HG03097 (cell line): ENCODE measurements at regions not wholly inside any gene's neighbourhood (a gene's known extent, or its start where the extent isn't known, plus 50 kb on each side); places are given as distances from the start of the nearest gene placed in this dataset.

Experiments used
- ATAC-seq: cut with Tn5 transposase; IDR thresholded peaks from one replicate; pipeline ENCODE4 v1.9.1; 2021; ENCODE audit not compliant: unreplicated experiment, low FRiP score

- ATAC-seq = no peak
Measured at GRCh38 chr19:31959527-31960018, 385.8 kb upstream of the ZNF507 start.

DNA sequence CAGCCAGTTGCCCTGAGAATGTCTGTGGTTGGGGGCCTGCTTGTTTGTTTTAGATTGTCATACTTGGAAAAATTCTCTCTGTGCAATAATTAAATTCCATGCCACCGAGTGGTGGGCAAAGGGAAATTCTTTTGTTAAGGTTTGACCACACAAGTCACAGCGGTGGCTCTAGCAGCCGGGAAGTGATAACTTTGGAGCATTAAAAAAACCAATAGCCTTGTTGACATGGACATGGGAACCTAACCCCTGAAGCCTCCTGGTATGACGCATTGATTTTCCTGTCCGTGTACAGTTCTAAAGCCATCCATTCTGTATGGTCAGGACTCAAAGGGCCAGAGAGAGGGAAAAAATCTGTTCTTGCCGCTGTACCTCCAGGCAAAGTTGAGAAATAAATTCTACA is 384.9 kb upstream of the ZNF507 start:
- no peak for ATAC-seq

DNA sequence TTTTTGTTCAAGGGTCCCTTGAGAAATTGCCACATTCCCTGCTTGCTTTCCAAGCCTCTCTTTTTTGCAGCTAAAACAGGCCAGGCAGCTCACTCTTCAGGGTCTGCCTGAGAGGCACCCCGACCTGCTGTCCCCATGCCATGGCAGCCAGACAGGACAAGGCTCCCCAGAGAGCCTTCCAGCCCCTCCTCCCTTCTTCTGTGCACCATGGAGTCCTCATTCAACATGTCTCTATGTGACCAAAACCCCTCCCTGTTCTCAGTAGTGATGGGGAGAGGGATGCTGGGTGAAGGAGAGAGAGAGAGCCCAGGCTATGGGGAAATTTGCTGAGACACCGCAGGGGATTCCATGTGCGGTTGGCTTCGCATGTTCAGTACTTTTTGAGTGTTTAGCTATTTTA is 384.2 kb upstream of the ZNF507 start:
- ATAC-seq = no peak

GRCh38 chr19:31961667-31962066 is 383.7 kb upstream of the ZNF507 start:
- ATAC-seq = no peak

DNA sequence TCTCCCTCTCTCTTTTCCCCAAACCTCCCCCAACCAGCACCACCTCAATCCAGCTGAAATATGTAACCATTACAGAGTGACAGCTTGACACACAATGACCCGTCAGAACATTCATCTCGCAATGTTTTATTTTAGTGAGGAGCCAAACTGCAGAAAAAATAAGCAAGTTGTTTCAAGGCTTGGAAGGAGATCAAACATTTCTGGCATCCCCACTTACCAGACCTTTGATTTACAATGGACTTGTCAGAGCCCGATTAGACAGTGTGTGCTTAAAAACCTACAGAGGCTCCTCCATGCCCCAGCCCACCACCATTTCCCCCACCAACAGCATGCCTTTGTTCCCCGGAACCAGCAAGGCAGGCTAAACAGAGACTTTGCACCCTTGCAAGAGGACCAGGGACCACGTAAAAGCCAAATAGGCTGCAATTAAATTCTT is 382.8 kb upstream of the ZNF507 start:
- ATAC-seq = no peak

GRCh38 chr19:31963746-31964145 is 381.7 kb upstream of the ZNF507 start:
- ATAC-seq = no peak

- ATAC-seq = no peak
Measured at GRCh38 chr19:31969016-31969415, 376.4 kb upstream of the ZNF507 start.

DNA sequence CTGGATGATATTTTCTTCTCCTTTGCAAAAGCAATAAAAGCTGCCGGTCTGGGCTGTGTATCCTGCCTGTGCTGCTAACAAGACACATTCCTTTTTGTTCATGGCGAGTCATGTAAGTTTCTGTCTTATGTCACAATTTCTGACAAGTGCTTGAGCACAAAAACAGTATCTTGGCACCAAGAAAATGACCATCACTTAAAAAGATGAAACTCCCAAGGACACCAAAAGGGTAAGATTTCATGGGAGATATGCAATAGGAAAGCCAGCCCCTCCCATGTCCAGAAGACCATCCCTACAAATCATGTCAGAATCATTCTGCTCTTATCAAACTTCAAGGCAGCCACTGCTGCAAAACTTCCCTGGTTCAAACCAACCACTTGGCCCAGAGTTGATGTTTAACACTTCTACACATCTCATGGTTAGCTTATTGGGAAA is 375.4 kb upstream of the ZNF507 start:
- ATAC-seq = no peak

DNA sequence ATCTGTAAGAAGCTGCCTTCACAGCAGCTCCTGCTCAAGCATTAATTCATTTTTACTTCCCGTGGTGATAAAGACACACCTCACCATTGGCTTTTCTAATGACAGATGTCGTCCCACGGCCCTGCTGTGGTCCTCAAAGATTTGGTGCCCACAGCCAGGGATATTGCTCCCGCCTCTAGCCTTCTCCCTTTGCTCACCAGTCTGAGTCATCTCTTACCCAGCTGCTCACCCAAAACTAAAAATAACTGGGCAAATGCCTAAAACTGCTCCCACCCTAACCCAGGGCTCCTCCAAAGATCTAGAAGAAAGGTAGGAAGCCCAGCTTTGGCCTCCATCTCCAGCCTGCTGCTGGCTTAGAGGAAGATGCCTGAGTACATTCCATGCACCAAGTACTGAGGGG is 371.1 kb upstream of the ZNF507 start:
- no peak for ATAC-seq

- ATAC-seq = no peak
Measured at GRCh38 chr19:31974941-31975340, 370.5 kb upstream of the ZNF507 start.

DNA sequence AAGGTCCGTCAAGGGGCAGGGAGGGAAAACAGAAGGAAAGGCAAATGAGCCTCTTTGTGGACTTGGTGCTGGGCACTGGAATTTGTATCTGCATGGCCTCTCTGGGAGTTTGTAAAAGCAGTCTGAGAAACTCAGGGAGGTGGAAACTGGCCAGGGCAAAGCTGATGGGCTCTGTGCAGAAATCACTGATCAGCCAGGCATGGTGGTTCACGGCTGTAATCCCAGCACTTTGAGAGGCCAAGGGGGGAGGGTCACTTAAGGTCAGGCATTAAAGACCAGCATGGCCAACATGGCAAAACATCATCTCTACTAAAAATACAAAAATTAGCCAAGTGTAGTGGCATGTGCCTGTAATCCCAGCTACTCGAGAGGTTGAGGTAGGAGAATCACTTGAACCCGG is 369.9 kb upstream of the ZNF507 start:
- ATAC-seq = no peak

- no peak for ATAC-seq
Measured at GRCh38 chr19:31976775-31977536, 368.5 kb upstream of the ZNF507 start.

GRCh38 chr19:31979362-31979761 is 366.0 kb upstream of the ZNF507 start:
- ATAC-seq = no peak

DNA sequence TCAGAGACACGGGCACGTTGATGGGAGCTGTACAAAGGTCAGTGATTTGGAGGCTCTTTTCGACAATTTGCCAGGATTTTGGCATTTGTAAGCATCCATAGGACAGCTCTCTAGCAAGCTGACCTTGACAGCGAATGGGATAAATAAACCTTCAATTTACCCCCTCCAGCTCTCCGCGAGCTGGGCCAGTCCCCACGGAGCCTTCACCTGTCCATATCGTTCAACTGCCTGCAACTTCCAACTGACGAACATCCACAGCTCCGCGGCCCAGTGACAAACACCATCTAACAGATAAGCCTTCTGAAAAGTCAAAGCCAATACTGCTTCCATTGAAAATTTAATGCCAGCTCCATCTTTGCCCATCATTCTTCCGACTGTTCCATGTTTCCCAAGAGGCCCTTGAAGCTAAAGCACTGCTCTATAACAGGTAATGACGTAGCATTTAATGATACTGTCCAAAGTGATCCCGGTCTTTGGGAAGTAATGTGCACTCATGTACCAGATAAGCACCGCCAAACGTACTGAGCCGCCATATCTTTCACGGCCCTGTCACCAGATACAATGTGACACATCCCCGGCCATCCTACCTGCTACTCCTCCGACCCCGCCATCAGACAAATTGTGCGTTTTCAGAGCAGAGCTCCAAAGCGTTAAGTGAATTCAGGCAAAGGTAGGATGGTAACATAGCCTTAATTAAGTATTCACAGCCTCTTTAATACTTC is 365.3 kb upstream of the ZNF507 start:
- no peak for ATAC-seq

DNA sequence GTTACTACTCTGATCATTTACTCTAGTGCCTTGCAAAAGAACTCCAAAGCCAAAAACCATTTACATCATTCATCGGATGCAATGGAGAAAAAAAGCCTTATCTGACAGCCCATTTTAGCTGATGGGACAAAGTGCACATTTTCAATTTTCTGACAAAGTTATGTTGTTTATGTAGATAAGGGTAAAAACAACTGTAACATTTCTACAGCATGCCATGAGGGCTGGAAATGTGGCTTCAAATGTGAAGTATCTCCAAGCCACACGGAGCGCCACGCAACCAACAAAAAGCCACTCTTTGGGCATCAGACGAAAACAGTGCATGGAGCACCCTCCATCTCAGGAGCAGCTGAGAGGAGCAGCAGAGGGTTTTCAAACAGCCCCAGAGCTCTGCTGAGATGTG is 364.6 kb upstream of the ZNF507 start:
- no peak for ATAC-seq

GRCh38 chr19:31981545-31981944 is 363.9 kb upstream of the ZNF507 start:
- no peak for ATAC-seq

- ATAC-seq = no peak
Measured at GRCh38 chr19:31983647-31984046, 361.8 kb upstream of the ZNF507 start.

- ATAC-seq = no peak
Measured at GRCh38 chr19:31985001-31985605, 360.3 kb upstream of the ZNF507 start.

DNA sequence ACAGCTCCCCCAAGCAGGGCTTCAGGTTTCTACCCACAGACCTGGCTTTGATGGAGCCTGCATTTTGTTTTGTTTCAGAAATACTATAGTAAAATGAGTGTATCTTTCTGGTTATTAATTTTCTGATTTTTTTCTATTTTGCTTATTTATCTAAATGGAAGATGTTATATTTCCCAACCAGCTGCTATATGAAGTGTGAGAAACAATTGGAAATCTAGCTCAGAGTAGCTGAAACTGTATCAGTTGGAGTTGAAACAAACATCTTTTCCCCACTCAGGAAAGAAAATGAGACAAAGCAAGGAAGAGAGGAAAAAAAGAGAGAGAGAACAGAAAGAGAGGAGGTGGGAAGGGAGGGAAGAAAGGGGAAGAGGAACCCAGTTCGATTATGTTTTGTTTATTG is 358.5 kb upstream of the ZNF507 start:
- no peak for ATAC-seq

GRCh38 chr19:31988256-31988655 is 357.2 kb upstream of the ZNF507 start:
- no peak for ATAC-seq

GRCh38 chr19:31991984-31992655 is 353.3 kb upstream of the ZNF507 start:
- ATAC-seq = no peak
